SK-N-SH (cell line): ENCODE measurements at regions not wholly inside any gene's neighbourhood (a gene's known extent, or its start where the extent isn't known, plus 50 kb on each side); places are given as distances from the start of the nearest gene placed in this dataset.

Experiments
- CTCF ChIP-seq: fragments of 200-600 bp; sonication (generic); IDR thresholded peaks from 2 replicates; pipeline ENCODE4 v1.6.1; 2017; ENCODE audit warnings: antibody characterized with exemption, mild to moderate bottlenecking, moderate library complexity
- EP300 ChIP-seq, 2 experiments: IDR thresholded peaks; 2 replicates each; pipeline versions ENCODE4 v1.4.0 to v1.6.1; 2012; ENCODE audit warnings: borderline replicate concordance in 1 of 2, low read depth in 1 of 2, low read length in 1 of 2
- EZH2phosphoT487 ChIP-seq: fragments of 200-600 bp; sonication (generic); IDR thresholded peaks from 2 replicates; pipeline ENCODE4 v1.6.1; 2017; ENCODE audit warnings: low read depth, mixed run types, mild to moderate bottlenecking, antibody characterized with exemption, moderate library complexity, borderline replicate concordance
- POLR2AphosphoS5 ChIP-seq: IDR thresholded peaks from 2 replicates; pipeline ENCODE4 v1.6.1; 2012; ENCODE audit warnings: low read depth, low read length
- RCOR1 ChIP-seq: fragments of 150-350 bp; IDR thresholded peaks from 2 replicates; pipeline ENCODE4 v1.6.1; 2017; ENCODE audit warnings: antibody characterized with exemption, low read length
- SMC3 ChIP-seq: IDR thresholded peaks from 2 replicates; pipeline ENCODE4 v1.6.1; 2012; ENCODE audit warnings: low read depth, low read length, improper control_type of control experiment
- TAF1 ChIP-seq: IDR thresholded peaks from 2 replicates; pipeline ENCODE4 v1.6.1; 2012; ENCODE audit warnings: low read depth, mild to moderate bottlenecking, low read length, moderate library complexity, borderline replicate concordance
- YY1 ChIP-seq: IDR thresholded peaks from 2 replicates; pipeline ENCODE4 v1.4.0; 2012; ENCODE audit warnings: low read depth, mild to moderate bottlenecking
- TF ChIP-seq, protein P1 (sequence below): IDR thresholded peaks from 2 replicates; pipeline ENCODE4 v1.4.0; 2012; ENCODE audit warnings: low read depth
- TF ChIP-seq, protein P2 (sequence below): IDR thresholded peaks from 2 replicates; pipeline ENCODE4 v1.6.1; 2012; ENCODE audit warnings: mild to moderate bottlenecking, low read depth, low read length, moderate library complexity

DNA sequence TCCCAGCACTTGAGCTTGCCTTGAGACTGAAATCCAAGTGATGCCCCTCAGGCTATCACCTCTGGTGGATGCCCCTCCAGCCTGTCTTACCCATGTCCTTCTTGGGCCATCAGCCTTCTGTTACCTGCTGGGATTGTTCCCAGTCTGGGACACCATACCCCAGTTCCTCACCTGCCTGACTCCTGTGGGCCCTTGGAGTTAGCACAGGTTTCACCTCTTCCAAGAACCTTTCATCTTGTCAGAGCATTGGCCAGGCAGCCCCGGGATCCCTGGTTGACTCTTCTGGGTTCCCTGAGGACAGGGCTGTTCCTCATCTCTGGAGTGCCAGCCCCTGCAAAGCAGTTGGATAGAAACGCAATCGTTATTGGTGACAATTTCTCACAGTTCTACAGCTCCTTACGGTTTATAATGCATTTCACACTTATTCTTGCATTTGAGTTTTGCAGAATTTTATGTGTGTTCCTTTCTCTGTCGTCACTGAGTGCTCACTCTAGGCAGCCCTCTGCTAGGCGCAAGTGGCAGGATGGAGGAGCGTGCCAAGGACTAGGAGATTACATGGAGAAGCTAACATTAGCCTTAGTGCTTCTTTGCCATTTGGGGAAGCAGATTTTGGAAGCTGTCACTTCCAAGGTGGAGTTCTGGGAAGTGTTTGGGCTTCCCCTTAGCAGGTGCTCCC lies 139.7 kb downstream of the DDX1 start:
- TF ChIP-seq EZH2phosphoT487 (no peak), CTCF (no peak), YY1 (no peak), POLR2AphosphoS5 (no peak), SMC3 (no peak), EP300 (IDR thresholded peaks at IDR 0.05; ENCODE audit: borderline replicate concordance in 1 of 2, low read depth in 1 of 2, low read length in 1 of 2) (no peak), TAF1 (no peak), RCOR1 (no peak)
- TF ChIP-seq, protein P1, sequence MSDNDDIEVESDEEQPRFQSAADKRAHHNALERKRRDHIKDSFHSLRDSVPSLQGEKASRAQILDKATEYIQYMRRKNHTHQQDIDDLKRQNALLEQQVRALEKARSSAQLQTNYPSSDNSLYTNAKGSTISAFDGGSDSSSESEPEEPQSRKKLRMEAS: no peak
- TF ChIP-seq, protein P2, sequence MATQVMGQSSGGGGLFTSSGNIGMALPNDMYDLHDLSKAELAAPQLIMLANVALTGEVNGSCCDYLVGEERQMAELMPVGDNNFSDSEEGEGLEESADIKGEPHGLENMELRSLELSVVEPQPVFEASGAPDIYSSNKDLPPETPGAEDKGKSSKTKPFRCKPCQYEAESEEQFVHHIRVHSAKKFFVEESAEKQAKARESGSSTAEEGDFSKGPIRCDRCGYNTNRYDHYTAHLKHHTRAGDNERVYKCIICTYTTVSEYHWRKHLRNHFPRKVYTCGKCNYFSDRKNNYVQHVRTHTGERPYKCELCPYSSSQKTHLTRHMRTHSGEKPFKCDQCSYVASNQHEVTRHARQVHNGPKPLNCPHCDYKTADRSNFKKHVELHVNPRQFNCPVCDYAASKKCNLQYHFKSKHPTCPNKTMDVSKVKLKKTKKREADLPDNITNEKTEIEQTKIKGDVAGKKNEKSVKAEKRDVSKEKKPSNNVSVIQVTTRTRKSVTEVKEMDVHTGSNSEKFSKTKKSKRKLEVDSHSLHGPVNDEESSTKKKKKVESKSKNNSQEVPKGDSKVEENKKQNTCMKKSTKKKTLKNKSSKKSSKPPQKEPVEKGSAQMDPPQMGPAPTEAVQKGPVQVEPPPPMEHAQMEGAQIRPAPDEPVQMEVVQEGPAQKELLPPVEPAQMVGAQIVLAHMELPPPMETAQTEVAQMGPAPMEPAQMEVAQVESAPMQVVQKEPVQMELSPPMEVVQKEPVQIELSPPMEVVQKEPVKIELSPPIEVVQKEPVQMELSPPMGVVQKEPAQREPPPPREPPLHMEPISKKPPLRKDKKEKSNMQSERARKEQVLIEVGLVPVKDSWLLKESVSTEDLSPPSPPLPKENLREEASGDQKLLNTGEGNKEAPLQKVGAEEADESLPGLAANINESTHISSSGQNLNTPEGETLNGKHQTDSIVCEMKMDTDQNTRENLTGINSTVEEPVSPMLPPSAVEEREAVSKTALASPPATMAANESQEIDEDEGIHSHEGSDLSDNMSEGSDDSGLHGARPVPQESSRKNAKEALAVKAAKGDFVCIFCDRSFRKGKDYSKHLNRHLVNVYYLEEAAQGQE: no peak
